ENCODE measurements at regions not wholly inside any gene's neighbourhood (a gene's known extent, or its start where the extent isn't known, plus 50 kb on each side); places are given as distances from the start of the nearest gene placed in this dataset.

DNA sequence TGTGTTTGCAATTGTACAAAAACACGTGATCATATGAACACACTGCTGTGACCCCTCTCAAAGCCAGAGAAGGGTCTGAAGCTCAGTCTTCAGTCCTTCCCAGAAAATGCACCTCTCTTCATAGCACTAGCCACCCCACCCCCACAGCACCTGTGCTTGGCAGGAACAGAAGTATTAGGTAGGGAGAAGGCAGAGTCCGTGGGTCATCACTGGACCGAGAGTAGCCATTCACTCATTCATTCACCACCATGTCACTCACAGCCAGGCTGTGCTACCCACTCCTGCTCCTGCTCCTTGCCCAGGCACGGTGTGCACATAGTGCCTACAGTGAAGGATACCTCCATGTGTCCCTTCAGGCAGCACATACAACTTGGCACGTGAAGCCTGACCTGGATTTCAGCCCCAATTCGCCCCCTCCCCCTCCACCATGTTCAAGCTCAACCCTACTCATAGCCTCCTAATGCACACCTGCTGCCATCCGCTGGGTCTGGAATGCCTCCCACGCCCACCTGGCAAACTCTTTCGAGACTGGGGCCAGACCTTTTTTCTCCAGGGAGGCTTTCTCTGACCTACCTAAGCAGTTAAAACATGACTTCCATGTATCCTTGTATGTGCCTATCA is 81.9 kb upstream of the GALNT2 start:
- TF ChIP-seq CTCF (IDR thresholded peaks at IDR 0.05; ENCODE audit: low read depth, low read length) (no peak), EZH2phosphoT487 (IDR thresholded peaks at IDR 0.05; ENCODE audit: low read depth) (no peak)

Measured in OCI-LY3 (cell line).